MM.1S (cell line): ENCODE measurements at regions not wholly inside any gene's neighbourhood (a gene's known extent, or its start where the extent isn't known, plus 50 kb on each side); places are given as distances from the start of the nearest gene placed in this dataset.

Source experiments
- EZH2 ChIP-seq: fragments of 300-600 bp; sonication (generic); optimal IDR thresholded peaks from 2 replicates; pipeline ENCODE3; 2017; ENCODE audit warnings: low read depth, mild to moderate bottlenecking, antibody characterized with exemption, low read length, mixed read lengths
- EZH2phosphoT487 ChIP-seq: fragments of 300-600 bp; sonication (generic); IDR thresholded peaks from 2 replicates; pipeline ENCODE4 v1.6.1; 2018; ENCODE audit warnings: antibody characterized with exemption, low read length
- TF ChIP-seq, protein P1 (sequence below): fragments of 300-600 bp; sonication (generic); IDR thresholded peaks from 2 replicates; pipeline ENCODE4 v1.5.1; 2016; ENCODE audit warnings: antibody characterized with exemption, low read length, mixed read lengths

DNA sequence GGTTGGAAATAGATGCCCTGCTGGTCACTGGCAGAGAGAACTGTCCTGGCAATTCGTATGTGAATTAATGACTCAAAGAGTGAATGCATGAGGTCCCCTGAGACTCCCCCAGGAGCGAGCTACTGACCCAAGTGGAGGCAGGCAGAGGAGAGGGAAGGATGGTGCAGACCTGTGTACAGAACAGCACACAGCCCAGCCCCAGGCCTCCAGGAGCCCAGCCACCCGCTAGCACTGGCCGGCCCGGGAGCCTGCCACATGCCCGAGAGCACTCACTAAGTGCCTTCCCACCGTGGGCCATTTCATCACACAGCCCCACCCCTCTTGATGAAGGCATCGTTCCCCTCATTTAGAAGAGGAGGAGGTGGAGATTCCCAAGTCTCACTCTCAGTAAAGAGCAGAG lies 62.0 kb upstream of the IGSF21 start:
- TF ChIP-seq, protein P1, sequence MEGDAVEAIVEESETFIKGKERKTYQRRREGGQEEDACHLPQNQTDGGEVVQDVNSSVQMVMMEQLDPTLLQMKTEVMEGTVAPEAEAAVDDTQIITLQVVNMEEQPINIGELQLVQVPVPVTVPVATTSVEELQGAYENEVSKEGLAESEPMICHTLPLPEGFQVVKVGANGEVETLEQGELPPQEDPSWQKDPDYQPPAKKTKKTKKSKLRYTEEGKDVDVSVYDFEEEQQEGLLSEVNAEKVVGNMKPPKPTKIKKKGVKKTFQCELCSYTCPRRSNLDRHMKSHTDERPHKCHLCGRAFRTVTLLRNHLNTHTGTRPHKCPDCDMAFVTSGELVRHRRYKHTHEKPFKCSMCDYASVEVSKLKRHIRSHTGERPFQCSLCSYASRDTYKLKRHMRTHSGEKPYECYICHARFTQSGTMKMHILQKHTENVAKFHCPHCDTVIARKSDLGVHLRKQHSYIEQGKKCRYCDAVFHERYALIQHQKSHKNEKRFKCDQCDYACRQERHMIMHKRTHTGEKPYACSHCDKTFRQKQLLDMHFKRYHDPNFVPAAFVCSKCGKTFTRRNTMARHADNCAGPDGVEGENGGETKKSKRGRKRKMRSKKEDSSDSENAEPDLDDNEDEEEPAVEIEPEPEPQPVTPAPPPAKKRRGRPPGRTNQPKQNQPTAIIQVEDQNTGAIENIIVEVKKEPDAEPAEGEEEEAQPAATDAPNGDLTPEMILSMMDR = no peak
- TF ChIP-seq EZH2 = no peak
- TF ChIP-seq EZH2phosphoT487 = no peak
